ENCODE measurements at regions not wholly inside any gene's neighbourhood (a gene's known extent, or its start where the extent isn't known, plus 50 kb on each side); places are given as distances from the start of the nearest gene placed in this dataset.
A peak's percentile ranks its signal among the peaks of the same experiment; 100 is the strongest.

DNA sequence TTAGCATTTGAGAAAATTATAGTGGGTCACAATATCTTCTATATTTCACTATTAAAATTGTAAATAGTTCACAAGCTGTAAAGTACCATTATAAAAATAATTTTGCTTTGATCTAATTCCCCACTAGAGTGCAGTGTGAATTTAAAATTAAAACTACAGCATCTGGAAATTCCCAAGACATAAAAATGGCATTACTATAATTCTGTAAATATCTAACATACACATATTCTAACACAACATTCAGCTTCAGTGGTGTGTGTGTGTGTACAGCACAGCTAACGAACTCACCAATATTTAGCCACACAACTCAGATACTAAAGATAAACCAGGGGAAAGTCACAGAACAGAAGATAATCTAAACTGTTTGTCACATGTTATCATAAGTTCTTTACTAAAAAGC, 424.9 kb upstream of the ZNF385D start:
- TF ChIP-seq CTCF (IDR thresholded peaks at IDR 0.05) (peak in 1 of 5 experiments; percentile 27), POLR2A (IDR thresholded peaks at IDR 0.05) (no peak), EP300 (IDR thresholded peaks at IDR 0.05) (no peak)
